K562 (cell line): ENCODE measurements at regions not wholly inside any gene's neighbourhood (a gene's known extent, or its start where the extent isn't known, plus 50 kb on each side); places are given as distances from the start of the nearest gene placed in this dataset.

Source experiments
- ATAC-seq: fragments of 200-7000 bp; cut with Tn5 transposase; 3 replicates; pipeline ENCODE4 v1.9.1; 2020; ENCODE audit warnings: moderate library complexity
- BruUV-seq: library from RNA; stranded (reverse); fragments of 400-500 nt; replicated peaks from 2 replicates; lab custom pipeline; 2021; lab: Mats Ljungman, UMichigan
- CTCF ChIA-PET: fragments of 300-600 bp; formaldehyde crosslinking; extraction: SDS; loops from one replicate; lab custom pipeline; 2021; ENCODE audit warnings: low intra/inter-chr PET ratio; lab: Yijun Ruan, JAX
- POLR2A ChIA-PET: fragments of 300-600, 350-650 bp; sonication (Branson Sonifier 250); formaldehyde crosslinking; extraction: SDS; loops from one replicate; lab custom pipeline; 2021; ENCODE audit warnings: antibody characterized with exemption, inconsistent platforms; lab: Yijun Ruan, JAX
- DNase-seq, 4 experiments: peaks; one replicate each; pipeline versions ENCODE4 v3.0.0 to v3.0.0-alpha.2; 2011 to 2018; ENCODE audit warnings: low spot score in 3 of 4, mixed read lengths in 3 of 4; ENCODE audit errors: extremely low read depth in 1 of 4
- FAIRE-seq: peaks from 2 replicates; lab custom pipeline; 2011; peaks lifted over from hg19 to GRCh38; lab: Jason Lieb, UNC
- H2AFZ ChIP-seq: 2 replicates; pipeline ENCODE4 v1.6.0; 2011; ENCODE audit warnings: low read depth, low read length, control low read depth, inconsistent platforms
- H3K27ac ChIP-seq: fragments of 200-600 bp; 3 replicates; pipeline ENCODE4 v1.8.0; 2011; ENCODE audit warnings: low read depth, mild to moderate bottlenecking, control low read depth, inconsistent platforms, low read length, moderate library complexity, mixed read lengths; ENCODE audit errors: extremely low read depth
- H3K27me3 ChIP-seq, 2 experiments: fragments of 300-600 bp in 1 of 2; 2 replicates in 1 of 2; 3 replicates in 1 of 2; pipeline versions ENCODE4 v1.6.0 to v1.8.0; 2011; ENCODE audit warnings: inconsistent platforms in 2 of 2, low read length in 2 of 2, mild to moderate bottlenecking in 1 of 2, mixed read lengths in 1 of 2, moderate library complexity in 1 of 2; ENCODE audit not compliant: control insufficient read depth in 2 of 2, insufficient read depth in 2 of 2
- H3K36me3 ChIP-seq: fragments of 300-600 bp; 3 replicates; pipeline ENCODE4 v1.8.0; 2011; ENCODE audit warnings: mild to moderate bottlenecking, low read length, inconsistent platforms; ENCODE audit not compliant: control insufficient read depth, insufficient read depth
- H3K4me1 ChIP-seq, 2 experiments: fragments of 200-600 bp in 1 of 2; replicated peaks in 1 of 2; 2 replicates in 1 of 2; 3 replicates in 1 of 2; pipeline versions ENCODE4 v1.5.1 to v1.8.0; 2011; ENCODE audit warnings: inconsistent platforms in 2 of 2, low read length in 2 of 2, mild to moderate bottlenecking in 1 of 2, mixed read lengths in 1 of 2, moderate library complexity in 1 of 2; ENCODE audit not compliant: control insufficient read depth in 2 of 2, insufficient read depth in 2 of 2
- H3K4me2 ChIP-seq: 2 replicates; pipeline ENCODE4 v1.6.1; 2011; ENCODE audit warnings: low read length, control low read depth, inconsistent platforms, mixed read lengths; ENCODE audit not compliant: insufficient read depth
- H3K4me3 ChIP-seq: fragments of 200-600 bp; sonication (generic), shearing (Covaris generic); 2 replicates; pipeline ENCODE4 v1.5.1; 2016; ENCODE audit warnings: control low read depth, inconsistent platforms
- H3K79me2 ChIP-seq: fragments of 200-600 bp; 3 replicates; pipeline ENCODE4 v1.8.0; 2011; ENCODE audit warnings: low read length, inconsistent platforms; ENCODE audit not compliant: control insufficient read depth, insufficient read depth
- H3K9ac ChIP-seq, 2 experiments: 2 replicates each; pipeline versions ENCODE4 v1.6.0 to v1.6.1; 2011; ENCODE audit warnings: low read depth in 2 of 2, low read length in 2 of 2, control low read depth in 1 of 2, inconsistent platforms in 1 of 2, mild to moderate bottlenecking in 1 of 2, mixed read lengths in 1 of 2; ENCODE audit not compliant: insufficient read depth in 1 of 2
- H3K9me1 ChIP-seq: one replicate; pipeline ENCODE4 v1.6.0; 2011; ENCODE audit warnings: inconsistent platforms, mild to moderate bottlenecking, low read length, moderate library complexity; ENCODE audit not compliant: control insufficient read depth, insufficient read depth
- H3K9me3 ChIP-seq: replicated peaks from 2 replicates; pipeline ENCODE4 v1.5.1; 2011; ENCODE audit warnings: low read depth, low read length, inconsistent platforms; ENCODE audit not compliant: control insufficient read depth, insufficient read depth
- H4K20me1 ChIP-seq: replicated peaks from 2 replicates; pipeline ENCODE4 v1.6.1; 2011; ENCODE audit warnings: low read length, inconsistent platforms, mixed read lengths; ENCODE audit not compliant: control insufficient read depth, insufficient read depth
- ATF1 ChIP-seq, 2 experiments: fragments of 450-650 bp in 1 of 2; IDR thresholded peaks; 2 replicates each; pipeline ENCODE4 v1.6.1; 2016; ENCODE audit warnings: missing compliant biosample characterization in 1 of 2, missing genetic modification characterization in 1 of 2
- L3MBTL2 ChIP-seq: fragments of 450-650 bp; IDR thresholded peaks from 2 replicates; pipeline ENCODE4 v1.6.1; 2016; ENCODE audit warnings: mild to moderate bottlenecking, moderate library complexity
- NCOA1 ChIP-seq: fragments of 450-650 bp; IDR thresholded peaks from 2 replicates; pipeline ENCODE4 v1.6.1; 2016; ENCODE audit warnings: low read depth
- RBM22 ChIP-seq: fragments of 200-400 bp; formaldehyde crosslinking; IDR thresholded peaks from 2 replicates; pipeline ENCODE4 v1.6.1; 2018; ENCODE audit warnings: low read length, low read depth; ENCODE audit not compliant: poor library complexity, severe bottlenecking
- SETDB1 ChIP-seq: IDR thresholded peaks from one replicate; pipeline ENCODE4 v1.6.1; 2012; ENCODE audit warnings: low read length, control low read depth, inconsistent platforms
- SLC30A9 ChIP-seq: fragments of 250-450 bp; sonication (Bioruptor Pico); IDR thresholded peaks from 2 replicates; pipeline ENCODE4 v1.8.0; 2022; ENCODE audit warnings: mild to moderate bottlenecking, moderate library complexity
- TOE1 ChIP-seq, 2 experiments: fragments of 450-650 bp in 1 of 2; sonication (generic) in 1 of 2; formaldehyde crosslinking in 1 of 2; IDR thresholded peaks; 2 replicates each; pipeline versions ENCODE4 v1.7.1 to v1.8.0; 2016 to 2022; ENCODE audit warnings: borderline replicate concordance in 2 of 2, mild to moderate bottlenecking in 2 of 2, antibody characterized with exemption in 1 of 2, inconsistent platforms in 1 of 2, low read depth in 1 of 2, missing genetic modification reagents in 1 of 2, moderate library complexity in 1 of 2
- ZNF324 ChIP-seq: fragments of 250-450 bp; sonication (Bioruptor Pico); IDR thresholded peaks from 2 replicates; pipeline ENCODE4 v1.4.0; 2020; ENCODE audit warnings: mild to moderate bottlenecking
- whole genome bisulfite sequencing: fragments of 100-300 bp; shearing (Covaris generic); methylation state at CpG from one replicate; pipeline ENCODE4 v1.1.6; 2016; ENCODE audit warnings: low coverage, mixed read lengths; ENCODE audit not compliant: insufficient coverage; ENCODE audit errors: missing lambda C conversion rate; 5-methylcytosine and 5-hydroxymethylcytosine counted together
- in situ Hi-C: fragments of 300-500 bp; cut with MboI; formaldehyde crosslinking; loops from 4 replicates; pipeline ENCODE4 v1.15.0; 2018; ENCODE audit warnings: inconsistent platforms, mixed read lengths
- intact Hi-C: fragments of 100-400 bp; cut with micrococcal nuclease; formaldehyde crosslinking; loops from 2 replicates; pipeline ENCODE4 v1.14.2; 2022
- TF ChIP-seq, protein P1 (sequence below): sonication (generic); formaldehyde crosslinking; IDR thresholded peaks from 2 replicates; pipeline ENCODE4 v1.8.0; 2022; ENCODE audit warnings: mild to moderate bottlenecking, missing genetic modification reagents
- TF ChIP-seq, protein P2 (sequence below): fragments of 250-450 bp; sonication (Bioruptor Pico); IDR thresholded peaks from 2 replicates; pipeline ENCODE4 v1.8.0; 2021; ENCODE audit warnings: mild to moderate bottlenecking, moderate library complexity
- TF ChIP-seq, protein P3 (sequence below): fragments of 250-450 bp; sonication (Bioruptor Pico); IDR thresholded peaks from 2 replicates; pipeline ENCODE4 v1.9.0; 2021; ENCODE audit warnings: mild to moderate bottlenecking, inconsistent platforms
- TF ChIP-seq, protein P4 (sequence below): sonication (generic); formaldehyde crosslinking; IDR thresholded peaks from 2 replicates; pipeline ENCODE4 v1.8.0; 2022; ENCODE audit warnings: mild to moderate bottlenecking, missing genetic modification reagents

DNA sequence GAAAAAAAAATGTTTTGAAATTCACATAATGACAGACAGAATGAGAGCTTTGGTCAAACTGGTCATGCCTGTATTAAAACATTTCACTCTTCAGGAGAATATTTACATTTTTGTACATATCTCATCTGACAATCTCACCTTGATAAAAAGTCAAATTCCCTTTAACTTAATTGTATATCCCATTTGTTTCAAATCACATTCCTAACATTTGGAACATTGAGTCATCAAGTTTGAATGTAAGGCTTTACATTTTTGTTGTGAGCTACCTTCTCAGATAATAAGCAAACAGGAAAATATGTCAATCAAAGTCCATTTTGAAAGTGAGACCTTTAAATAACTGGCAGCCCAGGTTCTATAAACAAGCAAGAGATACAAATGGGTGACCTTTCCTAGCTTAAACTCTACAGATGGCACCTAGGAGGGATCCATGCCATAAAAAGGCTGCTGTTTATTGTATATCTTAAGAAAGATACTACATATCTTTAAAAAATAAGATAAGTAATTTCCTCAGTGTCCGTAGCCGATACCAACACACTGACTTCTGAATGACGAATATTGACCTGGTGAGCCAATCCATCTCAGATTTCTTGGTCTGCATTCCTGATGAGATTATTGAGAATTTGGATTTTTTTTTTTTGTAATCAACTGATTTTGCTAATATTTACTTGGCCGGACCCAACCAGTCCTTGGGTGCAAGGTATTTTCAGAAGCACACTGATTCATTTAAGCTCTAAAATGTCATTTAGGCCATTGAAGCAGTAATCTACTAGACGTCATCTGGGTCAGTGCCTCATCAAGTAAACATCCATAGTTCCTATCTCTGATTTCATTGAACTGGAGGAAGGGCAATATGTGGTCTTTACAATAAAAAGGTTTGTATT lies 259.6 kb downstream of the BTG1 start:
- Histone ChIP-seq H3K79me2 (no peaks in the 10 kb centered on the region), H3K4me2 (no peak overlapping the region), H3K36me3 (no peaks in the 10 kb centered on the region), H4K20me1 (no peaks in the 10 kb centered on the region), H3K27ac (no peak overlapping the region), H3K4me1 (no peaks in the 10 kb centered on the region), H3K9ac (no peak overlapping the region), H3K27me3 (no peaks in the 10 kb centered on the region)
- 32% methylated on average over 5 of the region's 5 CpGs for WGBS
- intact Hi-C loops, result loop anchor here (2.0 to 5.0 kb wide), 2 partner anchors 259 to 686 kb away; partner anchors contain the start of gene BTG1
- BruUV-seq, result no TSS peak
- in situ Hi-C loops, result no loop called here
- POLR2A ChIA-PET, result interaction anchor here (0.6 kb wide), 1 partner anchor 255 kb away, joined by 3 read pairs; no protein-coding TSS in a partner anchor
- FAIRE-seq, result no peak
- TF ChIP-seq SETDB1 (no peak), L3MBTL2 (no peak), NCOA1 (no peak), RBM22 (no peak), TOE1 (IDR thresholded peaks at IDR 0.05; ENCODE audit: borderline replicate concordance) (no peak), TOE1 (CRISPR knock-in tag; IDR thresholded peaks at IDR 0.05; ENCODE audit: borderline replicate concordance, low read depth) (no peak), SLC30A9 (CRISPR knock-in tag) (no peak), ATF1 (CRISPR knock-in tag; IDR thresholded peaks at IDR 0.05) (no peak), ATF1 (tag; IDR thresholded peaks at IDR 0.05) (no peak), ZNF324 (CRISPR knock-in tag) (no peak)
- TF ChIP-seq, protein P1, sequence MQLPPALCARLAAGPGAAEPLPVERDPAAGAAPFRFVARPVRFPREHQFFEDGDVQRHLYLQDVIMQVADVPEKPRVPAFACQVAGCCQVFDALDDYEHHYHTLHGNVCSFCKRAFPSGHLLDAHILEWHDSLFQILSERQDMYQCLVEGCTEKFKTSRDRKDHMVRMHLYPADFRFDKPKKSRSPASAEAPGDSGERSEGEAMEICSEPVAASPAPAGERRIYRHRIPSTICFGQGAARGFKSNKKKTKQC (CRISPR knock-in tag), result no peak
- TF ChIP-seq, protein P2, sequence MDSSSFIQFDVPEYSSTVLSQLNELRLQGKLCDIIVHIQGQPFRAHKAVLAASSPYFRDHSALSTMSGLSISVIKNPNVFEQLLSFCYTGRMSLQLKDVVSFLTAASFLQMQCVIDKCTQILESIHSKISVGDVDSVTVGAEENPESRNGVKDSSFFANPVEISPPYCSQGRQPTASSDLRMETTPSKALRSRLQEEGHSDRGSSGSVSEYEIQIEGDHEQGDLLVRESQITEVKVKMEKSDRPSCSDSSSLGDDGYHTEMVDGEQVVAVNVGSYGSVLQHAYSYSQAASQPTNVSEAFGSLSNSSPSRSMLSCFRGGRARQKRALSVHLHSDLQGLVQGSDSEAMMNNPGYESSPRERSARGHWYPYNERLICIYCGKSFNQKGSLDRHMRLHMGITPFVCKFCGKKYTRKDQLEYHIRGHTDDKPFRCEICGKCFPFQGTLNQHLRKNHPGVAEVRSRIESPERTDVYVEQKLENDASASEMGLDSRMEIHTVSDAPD, result no peak
- TF ChIP-seq, protein P3, sequence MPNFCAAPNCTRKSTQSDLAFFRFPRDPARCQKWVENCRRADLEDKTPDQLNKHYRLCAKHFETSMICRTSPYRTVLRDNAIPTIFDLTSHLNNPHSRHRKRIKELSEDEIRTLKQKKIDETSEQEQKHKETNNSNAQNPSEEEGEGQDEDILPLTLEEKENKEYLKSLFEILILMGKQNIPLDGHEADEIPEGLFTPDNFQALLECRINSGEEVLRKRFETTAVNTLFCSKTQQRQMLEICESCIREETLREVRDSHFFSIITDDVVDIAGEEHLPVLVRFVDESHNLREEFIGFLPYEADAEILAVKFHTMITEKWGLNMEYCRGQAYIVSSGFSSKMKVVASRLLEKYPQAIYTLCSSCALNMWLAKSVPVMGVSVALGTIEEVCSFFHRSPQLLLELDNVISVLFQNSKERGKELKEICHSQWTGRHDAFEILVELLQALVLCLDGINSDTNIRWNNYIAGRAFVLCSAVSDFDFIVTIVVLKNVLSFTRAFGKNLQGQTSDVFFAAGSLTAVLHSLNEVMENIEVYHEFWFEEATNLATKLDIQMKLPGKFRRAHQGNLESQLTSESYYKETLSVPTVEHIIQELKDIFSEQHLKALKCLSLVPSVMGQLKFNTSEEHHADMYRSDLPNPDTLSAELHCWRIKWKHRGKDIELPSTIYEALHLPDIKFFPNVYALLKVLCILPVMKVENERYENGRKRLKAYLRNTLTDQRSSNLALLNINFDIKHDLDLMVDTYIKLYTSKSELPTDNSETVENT (CRISPR knock-in tag), result no peak
- TF ChIP-seq, protein P4, sequence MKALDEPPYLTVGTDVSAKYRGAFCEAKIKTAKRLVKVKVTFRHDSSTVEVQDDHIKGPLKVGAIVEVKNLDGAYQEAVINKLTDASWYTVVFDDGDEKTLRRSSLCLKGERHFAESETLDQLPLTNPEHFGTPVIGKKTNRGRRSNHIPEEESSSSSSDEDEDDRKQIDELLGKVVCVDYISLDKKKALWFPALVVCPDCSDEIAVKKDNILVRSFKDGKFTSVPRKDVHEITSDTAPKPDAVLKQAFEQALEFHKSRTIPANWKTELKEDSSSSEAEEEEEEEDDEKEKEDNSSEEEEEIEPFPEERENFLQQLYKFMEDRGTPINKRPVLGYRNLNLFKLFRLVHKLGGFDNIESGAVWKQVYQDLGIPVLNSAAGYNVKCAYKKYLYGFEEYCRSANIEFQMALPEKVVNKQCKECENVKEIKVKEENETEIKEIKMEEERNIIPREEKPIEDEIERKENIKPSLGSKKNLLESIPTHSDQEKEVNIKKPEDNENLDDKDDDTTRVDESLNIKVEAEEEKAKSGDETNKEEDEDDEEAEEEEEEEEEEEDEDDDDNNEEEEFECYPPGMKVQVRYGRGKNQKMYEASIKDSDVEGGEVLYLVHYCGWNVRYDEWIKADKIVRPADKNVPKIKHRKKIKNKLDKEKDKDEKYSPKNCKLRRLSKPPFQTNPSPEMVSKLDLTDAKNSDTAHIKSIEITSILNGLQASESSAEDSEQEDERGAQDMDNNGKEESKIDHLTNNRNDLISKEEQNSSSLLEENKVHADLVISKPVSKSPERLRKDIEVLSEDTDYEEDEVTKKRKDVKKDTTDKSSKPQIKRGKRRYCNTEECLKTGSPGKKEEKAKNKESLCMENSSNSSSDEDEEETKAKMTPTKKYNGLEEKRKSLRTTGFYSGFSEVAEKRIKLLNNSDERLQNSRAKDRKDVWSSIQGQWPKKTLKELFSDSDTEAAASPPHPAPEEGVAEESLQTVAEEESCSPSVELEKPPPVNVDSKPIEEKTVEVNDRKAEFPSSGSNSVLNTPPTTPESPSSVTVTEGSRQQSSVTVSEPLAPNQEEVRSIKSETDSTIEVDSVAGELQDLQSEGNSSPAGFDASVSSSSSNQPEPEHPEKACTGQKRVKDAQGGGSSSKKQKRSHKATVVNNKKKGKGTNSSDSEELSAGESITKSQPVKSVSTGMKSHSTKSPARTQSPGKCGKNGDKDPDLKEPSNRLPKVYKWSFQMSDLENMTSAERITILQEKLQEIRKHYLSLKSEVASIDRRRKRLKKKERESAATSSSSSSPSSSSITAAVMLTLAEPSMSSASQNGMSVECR (CRISPR knock-in tag), result no peak
- TF ChIP-seq, all 486 proteins: peak for 0
- DNase-seq (no peak), ATAC-seq (no peak)
- Histone ChIP-seq H3K9me3 (no peaks in the 10 kb centered on the region), H2AFZ (no peak overlapping the region), H3K9me1 (no peaks in the 10 kb centered on the region), H3K4me3 (no peak overlapping the region)
- CTCF ChIA-PET, result no interaction called here
